Fibroblast of lung (primary cell): ENCODE measurements at regions not wholly inside any gene's neighbourhood (a gene's known extent, or its start where the extent isn't known, plus 50 kb on each side); places are given as distances from the start of the nearest gene placed in this dataset.

ENCODE experiments used
- DNase-seq, 2 donors: peaks; one replicate each; pipeline versions ENCODE4 v3.0.0 to v3.0.0-alpha.2; 2010; ENCODE audit warnings: low read depth in 2 of 2
- H2AFZ ChIP-seq: 2 replicates; pipeline ENCODE4 v1.5.1; 2012; ENCODE audit warnings: low read length, control low read depth, inconsistent platforms
- H3K27ac ChIP-seq: 2 replicates; pipeline ENCODE4 v1.5.1; 2011; ENCODE audit warnings: low read length, control low read depth; ENCODE audit not compliant: insufficient read depth
- H3K27me3 ChIP-seq: 2 replicates; pipeline ENCODE4 v1.5.1; 2011; ENCODE audit warnings: mild to moderate bottlenecking, low read length; ENCODE audit not compliant: control insufficient read depth, insufficient read depth
- H3K36me3 ChIP-seq: 2 replicates; pipeline ENCODE4 v1.5.1; 2011; ENCODE audit warnings: low read length; ENCODE audit not compliant: control insufficient read depth, insufficient read depth
- H3K4me1 ChIP-seq: 2 replicates; pipeline ENCODE4 v1.5.1; 2011; ENCODE audit warnings: low read length; ENCODE audit not compliant: control insufficient read depth, insufficient read depth; ENCODE audit errors: extremely low read depth
- H3K4me2 ChIP-seq: 2 replicates; pipeline ENCODE4 v1.5.1; 2011; ENCODE audit warnings: low read length, control low read depth; ENCODE audit not compliant: insufficient read depth; ENCODE audit errors: extremely low read depth
- H3K4me3 ChIP-seq, 4 experiments: fragments of 200-600 bp in 1 of 4; sonication (generic) in 1 of 4; replicated peaks in 1 of 4; 2 replicates each; pipeline ENCODE4 v1.5.1; 2011 to 2016; ENCODE audit warnings: low read length in 4 of 4, low read depth in 3 of 4, mild to moderate bottlenecking in 3 of 4, control low read depth in 2 of 4, inconsistent platforms in 1 of 4, mixed read lengths in 1 of 4; ENCODE audit not compliant: insufficient read depth in 1 of 4; ENCODE audit errors: control extremely low read depth in 1 of 4
- H3K79me2 ChIP-seq: 2 replicates; pipeline ENCODE4 v1.5.1; 2012; ENCODE audit warnings: mild to moderate bottlenecking, low read length, inconsistent platforms; ENCODE audit not compliant: control insufficient read depth, insufficient read depth
- H3K9ac ChIP-seq: 2 replicates; pipeline ENCODE4 v1.5.1; 2011; ENCODE audit warnings: mild to moderate bottlenecking, low read length, control low read depth; ENCODE audit not compliant: insufficient read depth
- H3K9me3 ChIP-seq: 2 replicates; pipeline ENCODE4 v1.5.1; 2012; ENCODE audit warnings: low read depth, low read length; ENCODE audit not compliant: control insufficient read depth, insufficient read depth
- H4K20me1 ChIP-seq: 2 replicates; pipeline ENCODE4 v1.5.1; 2011; ENCODE audit warnings: low read length; ENCODE audit not compliant: control insufficient read depth, insufficient read depth; ENCODE audit errors: extremely low read depth
- CTCF ChIP-seq, 2 donors: IDR thresholded peaks in 1 of 2; conservative IDR thresholded peaks in 1 of 2; 1 replicate in 1 of 2; 2 replicates in 1 of 2; pipeline ENCODE4 v1.5.1; 2011 to 2012; ENCODE audit warnings: low read length in 2 of 2, control low read depth in 1 of 2, inconsistent platforms in 1 of 2, low read depth in 1 of 2, mild to moderate bottlenecking in 1 of 2
- EZH2 ChIP-seq: IDR thresholded peaks from 2 replicates; pipeline ENCODE4 v1.5.1; 2012; ENCODE audit warnings: low read length, control low read depth, mild to moderate bottlenecking; ENCODE audit errors: missing control alignments

GRCh38 chr2:139836769-139837168, 1056.6 kb upstream of the NXPH2 start:
- no peak for DNase-seq
- Histone ChIP-seq H3K9me3 (no peaks in the 10 kb centered on the region), H3K27me3 (no peaks in the 10 kb centered on the region), H3K79me2 (no peaks in the 10 kb centered on the region), H3K4me1 (no peaks in the 10 kb centered on the region), H3K9ac (no peak overlapping the region), H3K36me3 (no peaks in the 10 kb centered on the region), H2AFZ (no peak overlapping the region), H3K27ac (no peak overlapping the region), H4K20me1 (no peaks in the 10 kb centered on the region), H3K4me3 (no peak overlapping the region), H3K4me2 (no peak overlapping the region)
- TF ChIP-seq EZH2 = no peak
- no peak for TF ChIP-seq CTCF (conservative IDR thresholded peaks at IDR 0.05 in 1 of 2, IDR thresholded peaks at IDR 0.05 in 1 of 2; ENCODE audit: low read depth in 1 of 2, low read length in 2 of 2)

GRCh38 chr2:139835101-139835500, 1054.9 kb upstream of the NXPH2 start:
- H2AFZ ChIP-seq = no peak overlapping the region
- H4K20me1 ChIP-seq = no peaks in the 10 kb centered on the region
- no peaks in the 10 kb centered on the region for H3K4me1 ChIP-seq
- no peak for DNase-seq
- H3K27me3 ChIP-seq = no peaks in the 10 kb centered on the region
- H3K4me3 ChIP-seq = no peak overlapping the region
- H3K27ac ChIP-seq = no peak overlapping the region
- H3K79me2 ChIP-seq = no peaks in the 10 kb centered on the region
- no peaks in the 10 kb centered on the region for H3K36me3 ChIP-seq
- TF ChIP-seq CTCF (conservative IDR thresholded peaks at IDR 0.05 in 1 of 2, IDR thresholded peaks at IDR 0.05 in 1 of 2; ENCODE audit: low read depth in 1 of 2, low read length in 2 of 2) = no peak
- TF ChIP-seq EZH2 = no peak
- no peaks in the 10 kb centered on the region for H3K9me3 ChIP-seq
- H3K9ac ChIP-seq = no peak overlapping the region
- H3K4me2 ChIP-seq = no peak overlapping the region

GRCh38 chr2:139828011-139828410, 1047.8 kb upstream of the NXPH2 start:
- Histone ChIP-seq H3K4me3 (no peak overlapping the region), H3K79me2 (no peaks in the 10 kb centered on the region), H4K20me1 (no peaks in the 10 kb centered on the region), H3K27me3 (no peaks in the 10 kb centered on the region), H3K4me1 (no peaks in the 10 kb centered on the region), H2AFZ (no peak overlapping the region), H3K9ac (no peak overlapping the region), H3K4me2 (no peak overlapping the region), H3K27ac (no peak overlapping the region), H3K36me3 (no peaks in the 10 kb centered on the region), H3K9me3 (no peaks in the 10 kb centered on the region)
- TF ChIP-seq EZH2 (no peak), CTCF (conservative IDR thresholded peaks at IDR 0.05 in 1 of 2, IDR thresholded peaks at IDR 0.05 in 1 of 2; ENCODE audit: low read depth in 1 of 2, low read length in 2 of 2) (no peak)
- DNase-seq = no peak
